ENCODE measurements at regions not wholly inside any gene's neighbourhood (a gene's known extent, or its start where the extent isn't known, plus 50 kb on each side); places are given as distances from the start of the nearest gene placed in this dataset.
"Not testable (repeated sequence)": the region's sequence is repeated elsewhere in the genome, so short reads cannot be mapped to it uniquely, and the experiment has no call there.

DNA sequence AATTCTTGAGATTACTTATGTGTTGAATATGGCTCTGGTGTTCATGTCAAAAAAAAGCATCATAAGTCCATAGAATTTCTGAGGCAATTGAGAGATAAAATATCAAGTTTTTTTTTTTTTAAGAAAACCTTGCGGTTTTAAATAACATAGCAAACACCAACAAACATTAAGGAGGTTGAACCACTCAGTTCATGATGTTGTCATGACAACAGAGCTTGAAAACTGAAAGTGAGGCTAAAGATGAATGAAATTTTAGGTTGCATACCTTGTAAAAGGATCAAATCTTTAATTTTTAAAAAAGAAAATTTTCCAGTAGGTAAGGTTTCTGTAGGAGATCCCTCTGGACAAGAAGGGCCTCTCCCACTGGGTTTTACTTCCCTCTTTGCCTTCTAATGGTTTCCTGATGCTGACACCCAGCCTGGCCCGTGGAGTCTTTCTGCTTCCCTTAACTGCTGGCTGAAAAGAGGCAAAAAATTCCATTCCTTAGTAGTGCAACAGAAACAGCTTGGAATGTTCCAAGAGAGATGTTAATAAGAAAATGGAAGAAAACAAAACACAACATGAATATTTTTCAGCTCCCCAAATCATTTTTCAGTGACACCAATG lies 60.0 kb upstream of the FER start:
- H4K20me1 ChIP-seq (ENCODE audit: low read depth, low read length) = no peaks in the 10 kb centered on the region
- H3K27me3 ChIP-seq (ENCODE audit: low read length) = no peaks in the 10 kb centered on the region
- H3K9me3 ChIP-seq (ENCODE audit: insufficient read depth, low read length) = no peaks in the 10 kb centered on the region
- TF ChIP-seq, protein P1, sequence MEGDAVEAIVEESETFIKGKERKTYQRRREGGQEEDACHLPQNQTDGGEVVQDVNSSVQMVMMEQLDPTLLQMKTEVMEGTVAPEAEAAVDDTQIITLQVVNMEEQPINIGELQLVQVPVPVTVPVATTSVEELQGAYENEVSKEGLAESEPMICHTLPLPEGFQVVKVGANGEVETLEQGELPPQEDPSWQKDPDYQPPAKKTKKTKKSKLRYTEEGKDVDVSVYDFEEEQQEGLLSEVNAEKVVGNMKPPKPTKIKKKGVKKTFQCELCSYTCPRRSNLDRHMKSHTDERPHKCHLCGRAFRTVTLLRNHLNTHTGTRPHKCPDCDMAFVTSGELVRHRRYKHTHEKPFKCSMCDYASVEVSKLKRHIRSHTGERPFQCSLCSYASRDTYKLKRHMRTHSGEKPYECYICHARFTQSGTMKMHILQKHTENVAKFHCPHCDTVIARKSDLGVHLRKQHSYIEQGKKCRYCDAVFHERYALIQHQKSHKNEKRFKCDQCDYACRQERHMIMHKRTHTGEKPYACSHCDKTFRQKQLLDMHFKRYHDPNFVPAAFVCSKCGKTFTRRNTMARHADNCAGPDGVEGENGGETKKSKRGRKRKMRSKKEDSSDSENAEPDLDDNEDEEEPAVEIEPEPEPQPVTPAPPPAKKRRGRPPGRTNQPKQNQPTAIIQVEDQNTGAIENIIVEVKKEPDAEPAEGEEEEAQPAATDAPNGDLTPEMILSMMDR (IDR thresholded peaks at IDR 0.05; ENCODE audit: insufficient read depth, low read length, poor library complexity, severe bottlenecking) = no peak
- no peak for TF ChIP-seq EZH2phosphoT487 (conservative IDR thresholded peaks at IDR 0.05; ENCODE audit: low read length)
- H3K36me3 ChIP-seq (ENCODE audit: low read length) = no peaks in the 10 kb centered on the region
- no peak overlapping the region for H3K4me2 ChIP-seq (ENCODE audit: low read depth, low read length, poor library complexity, severe bottlenecking)
- H2AFZ ChIP-seq (ENCODE audit: low read depth, low read length, severe bottlenecking) = no peak overlapping the region
- H3F3A ChIP-seq (ENCODE audit: insufficient read depth) = no peaks in the 10 kb centered on the region
- H3K79me2 ChIP-seq (ENCODE audit: insufficient read depth, low read length) = no peaks in the 10 kb centered on the region
- no peak overlapping the region for H3K9ac ChIP-seq (ENCODE audit: low read length)
- no peaks in the 10 kb centered on the region for H3K9me2 ChIP-seq (replicated peaks; ENCODE audit: insufficient read depth, low read length)
- H3K4me3 ChIP-seq (ENCODE audit: insufficient read depth, low read length, poor library complexity, severe bottlenecking) = no peak overlapping the region
- no peak overlapping the region for H3K27ac ChIP-seq (ENCODE audit: low read depth, low read length)

DNA sequence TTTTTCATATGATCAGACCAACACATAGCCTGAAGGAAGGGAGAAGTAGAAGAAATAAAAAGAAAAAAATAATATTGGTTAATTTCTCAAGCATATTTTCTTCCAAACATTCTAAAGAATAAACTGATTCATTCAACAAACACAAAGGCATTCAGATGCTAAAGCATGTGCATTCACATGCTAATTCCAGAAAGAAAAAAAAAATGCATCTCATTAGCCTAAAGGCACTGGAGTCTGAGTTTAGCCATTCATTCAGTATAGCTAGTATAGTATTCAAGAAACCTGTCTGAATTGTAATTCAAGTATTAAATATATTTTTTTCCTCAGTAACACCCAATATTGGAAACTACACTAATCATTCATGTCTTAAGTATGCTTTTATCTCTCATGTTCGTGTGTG lies 61.0 kb upstream of the FER start:
- Histone ChIP-seq H4K20me1 (ENCODE audit: low read depth, low read length) (no peaks in the 10 kb centered on the region), H3K27me3 (ENCODE audit: low read length) (no peaks in the 10 kb centered on the region), H3K4me2 (ENCODE audit: low read depth, low read length, poor library complexity, severe bottlenecking) (no peak overlapping the region), H3K36me3 (ENCODE audit: low read length) (no peaks in the 10 kb centered on the region), H3K9ac (ENCODE audit: low read length) (no peak overlapping the region), H3K9me2 (replicated peaks; ENCODE audit: insufficient read depth, low read length) (no peaks in the 10 kb centered on the region), H3F3A (ENCODE audit: insufficient read depth) (no peaks in the 10 kb centered on the region), H3K27ac (ENCODE audit: low read depth, low read length) (no peak overlapping the region), H3K4me3 (ENCODE audit: insufficient read depth, low read length, poor library complexity, severe bottlenecking) (no peak overlapping the region), H2AFZ (ENCODE audit: low read depth, low read length, severe bottlenecking) (no peak overlapping the region), H3K79me2 (ENCODE audit: insufficient read depth, low read length) (no peaks in the 10 kb centered on the region), H3K9me3 (ENCODE audit: insufficient read depth, low read length) (no peaks in the 10 kb centered on the region)
- TF ChIP-seq, protein P1 (IDR thresholded peaks at IDR 0.05; ENCODE audit: insufficient read depth, low read length, poor library complexity, severe bottlenecking) = no peak
- no peak for TF ChIP-seq EZH2phosphoT487 (conservative IDR thresholded peaks at IDR 0.05; ENCODE audit: low read length)

DNA sequence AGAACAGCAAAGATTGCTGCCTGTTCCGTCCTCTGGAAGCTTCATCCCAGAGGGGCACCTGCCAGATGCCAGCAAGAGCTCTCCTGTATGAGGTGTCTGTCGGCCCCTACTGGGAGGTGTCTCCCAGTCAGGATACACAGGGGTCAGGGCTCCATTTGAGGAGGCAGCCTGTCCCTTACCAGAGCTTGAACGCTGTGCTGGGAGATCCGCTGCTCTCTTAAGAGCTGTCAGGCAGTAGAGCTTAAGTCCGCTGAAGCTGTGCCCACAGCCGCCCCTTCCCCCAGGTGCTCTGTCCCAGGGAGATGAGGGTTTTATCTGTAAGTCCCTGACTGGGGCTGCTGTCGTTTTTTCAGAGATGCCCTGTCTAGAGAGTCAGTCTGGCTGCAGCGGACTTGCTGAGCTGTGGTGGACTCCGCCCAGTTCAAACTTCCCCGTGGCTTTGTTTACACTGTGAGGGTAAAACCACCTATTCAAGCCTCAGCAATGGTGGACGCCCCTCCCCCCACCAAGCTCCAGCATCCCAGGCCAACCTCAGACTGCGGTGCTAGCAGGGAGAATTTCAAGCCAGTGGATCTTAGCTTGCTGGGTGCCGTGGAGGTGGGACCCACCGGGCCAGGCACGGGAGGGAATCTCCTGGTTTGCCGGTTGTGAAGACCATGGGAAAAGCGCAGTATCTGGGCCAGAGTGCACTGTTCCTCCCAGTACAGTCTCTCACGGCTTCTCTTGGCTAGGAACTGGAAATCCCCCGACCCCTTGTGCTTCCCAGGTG lies 62.1 kb upstream of the FER start:
- H3F3A ChIP-seq (ENCODE audit: insufficient read depth); H2AFZ ChIP-seq (ENCODE audit: low read depth, low read length, severe bottlenecking); H4K20me1 ChIP-seq (ENCODE audit: low read depth, low read length); H3K27ac ChIP-seq (ENCODE audit: low read depth, low read length); H3K36me3 ChIP-seq (ENCODE audit: low read length); H3K9me3 ChIP-seq (ENCODE audit: insufficient read depth, low read length); H3K4me2 ChIP-seq (ENCODE audit: low read depth, low read length, poor library complexity, severe bottlenecking); H3K27me3 ChIP-seq (ENCODE audit: low read length); H3K4me3 ChIP-seq (ENCODE audit: insufficient read depth, low read length, poor library complexity, severe bottlenecking); H3K9me2 ChIP-seq (replicated peaks; ENCODE audit: insufficient read depth, low read length); H3K79me2 ChIP-seq (ENCODE audit: insufficient read depth, low read length); H3K9ac ChIP-seq (ENCODE audit: low read length): not testable (repeated sequence)

Data from SU-DHL-6 (cell line).